Keratinocyte (primary cell): ENCODE measurements at regions not wholly inside any gene's neighbourhood (a gene's known extent, or its start where the extent isn't known, plus 50 kb on each side); places are given as distances from the start of the nearest gene placed in this dataset.
A peak's percentile ranks its signal among the peaks of the same experiment; 100 is the strongest.

Experiments used
- DNase-seq: peaks from one replicate; pipeline ENCODE4 v3.0.0-alpha.2; 2011; ENCODE audit warnings: low read depth, missing footprints, low spot score
- FAIRE-seq: peaks from 2 replicates; lab custom pipeline; 2011; peaks lifted over from hg19 to GRCh38; lab: Jason Lieb, UNC
- H2AFZ ChIP-seq: 2 replicates; pipeline ENCODE4 v1.6.0; 2012; ENCODE audit warnings: low read length, control low read depth, inconsistent platforms; ENCODE audit not compliant: control insufficient read depth
- H3K27ac ChIP-seq: 2 replicates; pipeline ENCODE4 v1.5.1; 2011; ENCODE audit warnings: low read length; ENCODE audit not compliant: control insufficient read depth, insufficient read depth
- H3K27me3 ChIP-seq: 3 replicates; pipeline ENCODE4 v1.6.0; 2011; ENCODE audit warnings: low read length; ENCODE audit not compliant: control insufficient read depth, insufficient read depth; ENCODE audit errors: extremely low read depth
- H3K36me3 ChIP-seq, 2 experiments: 2 replicates in 1 of 2; 3 replicates in 1 of 2; pipeline ENCODE4 v1.5.1; 2011; ENCODE audit warnings: low read length in 2 of 2, mild to moderate bottlenecking in 1 of 2; ENCODE audit not compliant: control insufficient read depth in 2 of 2, insufficient read depth in 2 of 2; ENCODE audit errors: extremely low read depth in 1 of 2
- H3K4me1 ChIP-seq: 3 replicates; pipeline ENCODE4 v1.5.1; 2011; ENCODE audit warnings: low read length; ENCODE audit not compliant: control insufficient read depth, insufficient read depth; ENCODE audit errors: extremely low read depth
- H3K4me2 ChIP-seq: 3 replicates; pipeline ENCODE4 v1.6.0; 2011; ENCODE audit warnings: low read depth, low read length; ENCODE audit not compliant: control insufficient read depth, insufficient read depth; ENCODE audit errors: extremely low read depth
- H3K4me3 ChIP-seq, 3 experiments: fragments of 200-600 bp in 1 of 3; sonication (generic) in 1 of 3; 2 replicates in 2 of 3; 3 replicates in 1 of 3; pipeline ENCODE4 v1.5.1; 2011 to 2016; ENCODE audit warnings: low read length in 3 of 3, mild to moderate bottlenecking in 3 of 3, control low read depth in 2 of 3, inconsistent platforms in 1 of 3, low read depth in 1 of 3, mixed read lengths in 1 of 3, mixed run types in 1 of 3, moderate library complexity in 1 of 3; ENCODE audit not compliant: control insufficient read depth in 2 of 3, insufficient read depth in 2 of 3; ENCODE audit errors: extremely low read depth in 1 of 3
- H3K79me2 ChIP-seq: 2 replicates; pipeline ENCODE4 v1.6.0; 2012; ENCODE audit warnings: low read length; ENCODE audit not compliant: control insufficient read depth, insufficient read depth
- H3K9ac ChIP-seq: 3 replicates; pipeline ENCODE4 v1.6.0; 2011; ENCODE audit warnings: low read length; ENCODE audit not compliant: control insufficient read depth, insufficient read depth; ENCODE audit errors: extremely low read depth
- H3K9me1 ChIP-seq: 3 replicates; pipeline ENCODE4 v1.6.0; 2011; ENCODE audit warnings: low read length; ENCODE audit not compliant: control insufficient read depth, insufficient read depth; ENCODE audit errors: extremely low read depth
- H3K9me3 ChIP-seq: 2 replicates; pipeline ENCODE4 v1.5.1; 2012; ENCODE audit warnings: low read depth, low read length; ENCODE audit not compliant: control insufficient read depth
- H4K20me1 ChIP-seq: 3 replicates; pipeline ENCODE4 v1.6.0; 2011; ENCODE audit warnings: low read length; ENCODE audit not compliant: control insufficient read depth, insufficient read depth; ENCODE audit errors: extremely low read depth
- CTCF ChIP-seq, 3 experiments: IDR thresholded peaks in 1 of 3; conservative IDR thresholded peaks in 1 of 3; optimal IDR thresholded peaks in 1 of 3; 2 replicates in 2 of 3; 3 replicates in 1 of 3; pipeline versions ENCODE3 to v1.5.1; 2011; ENCODE audit warnings: low read length in 3 of 3, mild to moderate bottlenecking in 3 of 3, moderate library complexity in 2 of 3, control low read depth in 1 of 3, inconsistent platforms in 1 of 3; ENCODE audit not compliant: insufficient read depth in 2 of 3; ENCODE audit errors: extremely low read depth in 1 of 3
- EZH2 ChIP-seq: IDR thresholded peaks from one replicate; pipeline ENCODE4 v1.6.1; 2012; ENCODE audit warnings: inconsistent platforms, mild to moderate bottlenecking, low read length, moderate library complexity
- dilution Hi-C: fragments of 300-500 bp; cut with MboI; formaldehyde crosslinking; loops from one replicate; pipeline ENCODE4 v1.7.0; 2020; ENCODE audit warnings: low sequenced_read_pairs; ENCODE audit not compliant: extremely low pct_ligation_motif_present

GRCh38 chr2:147204102-147204501 lies 640.7 kb upstream of the ACVR2A start:
- Histone ChIP-seq H3K9me1 (no peaks in the 10 kb centered on the region), H3K9ac (no peak overlapping the region), H3K27ac (no peak overlapping the region), H3K4me2 (no peak overlapping the region), H3K36me3 (no peaks in the 10 kb centered on the region), H3K4me3 (no peak overlapping the region), H3K27me3 (no peaks in the 10 kb centered on the region), H3K4me1 (no peaks in the 10 kb centered on the region), H3K9me3 (no peaks in the 10 kb centered on the region), H3K79me2 (no peaks in the 10 kb centered on the region), H4K20me1 (no peaks in the 10 kb centered on the region), H2AFZ (no peak overlapping the region)
- FAIRE-seq (peak; percentile 9), DNase-seq (no peak)
- TF ChIP-seq EZH2 (no peak), CTCF (optimal IDR thresholded peaks at IDR 0.05 in 1 of 3, IDR thresholded peaks at IDR 0.05 in 1 of 3, conservative IDR thresholded peaks at IDR 0.05 in 1 of 3; ENCODE audit: extremely low read depth in 1 of 3, insufficient read depth in 2 of 3, low read length in 3 of 3) (no peak)
- dilution Hi-C loops = no loop called here

- H4K20me1 ChIP-seq = no peaks in the 10 kb centered on the region
- no peaks in the 10 kb centered on the region for H3K36me3 ChIP-seq
- H3K9me1 ChIP-seq = no peaks in the 10 kb centered on the region
- no peak overlapping the region for H3K9ac ChIP-seq
- no peaks in the 10 kb centered on the region for H3K79me2 ChIP-seq
- no peaks in the 10 kb centered on the region for H3K4me1 ChIP-seq
- no peak for DNase-seq
- H3K4me2 ChIP-seq = no peak overlapping the region
- no peak overlapping the region for H3K27ac ChIP-seq
- H3K9me3 ChIP-seq = no peaks in the 10 kb centered on the region
- H3K27me3 ChIP-seq = no peaks in the 10 kb centered on the region
- H2AFZ ChIP-seq = no peak overlapping the region
- H3K4me3 ChIP-seq = no peak overlapping the region
- TF ChIP-seq EZH2 (no peak), CTCF (optimal IDR thresholded peaks at IDR 0.05 in 1 of 3, IDR thresholded peaks at IDR 0.05 in 1 of 3, conservative IDR thresholded peaks at IDR 0.05 in 1 of 3; ENCODE audit: extremely low read depth in 1 of 3, insufficient read depth in 2 of 3, low read length in 3 of 3) (no peak)
- FAIRE-seq = no peak
- dilution Hi-C loops = no loop called here
These were observed 646.1 kb upstream of the ACVR2A start for GRCh38 chr2:147198651-147199171.
